Pancreas (tissue), 10 donors: ENCODE measurements at regions not wholly inside any gene's neighbourhood (a gene's known extent, or its start where the extent isn't known, plus 50 kb on each side); places are given as distances from the start of the nearest gene placed in this dataset.
"Not testable (repeated sequence)": the region's sequence is repeated elsewhere in the genome, so short reads cannot be mapped to it uniquely, and the experiment has no call there.

ENCODE experiments used
- ATAC-seq, 4 donors: fragments of 200-7000 bp; cut with Tn5 transposase; one replicate each; pipeline versions ENCODE4 v1.8.0 to v1.9.1; 2020; ENCODE audit warnings: mild to moderate bottlenecking in 4 of 4, moderate library complexity in 4 of 4
- DNase-seq, 6 donors: peaks; one replicate each; pipeline ENCODE4 v3.0.0-alpha.2; 2020
- FAIRE-seq: peaks from 2 replicates; lab custom pipeline; 2012; peaks lifted over from hg19 to GRCh38; lab: Jason Lieb, UNC
- H3K27ac ChIP-seq, 4 donors: fragments of 200-600 bp; sonication (generic); 1 replicate in 3 of 4; 2 replicates in 1 of 4; pipeline versions ENCODE4 v1.5.0 to v1.8.0; 2020
- H3K27me3 ChIP-seq, 4 donors: fragments of 200-600 bp; one replicate each; pipeline ENCODE4 v1.8.0; 2021
- H3K36me3 ChIP-seq, 3 donors: fragments of 200-600 bp; sonication (generic) in 1 of 3; one replicate each; pipeline versions ENCODE4 v1.5.0 to v1.8.0; 2020 to 2021
- H3K4me1 ChIP-seq, 3 donors: fragments of 200-600 bp; one replicate each; pipeline ENCODE4 v1.8.0; 2021
- H3K4me3 ChIP-seq, 4 donors: fragments of 200-600 bp; sonication (generic) in 2 of 4; one replicate each; pipeline versions ENCODE4 v1.5.0 to v1.8.0; 2020 to 2021
- H3K9me3 ChIP-seq, 4 donors: fragments of 200-600 bp; one replicate each; pipeline ENCODE4 v1.8.0; 2021
- WGBS, 2 donors: extraction: QIAGEN DNeasy Blood & Tissue Kit; methylation state at CpG; one replicate each; pipeline ENCODE4 v1.1.7; 2013; 5-methylcytosine and 5-hydroxymethylcytosine counted together
- intact Hi-C, 3 donors: fragments of 100-400 bp; cut with DNase I; formaldehyde crosslinking; loops; one replicate each; pipeline versions ENCODE4 v1.11.1 to v1.14.2; 2022
- TF ChIP-seq, protein P1 (sequence below), 4 donors: fragments of 200-600 bp; sonication (generic) in 3 of 4; IDR thresholded peaks; one replicate each; pipeline versions ENCODE4 v1.5.0 to v1.8.0; 2021; ENCODE audit warnings: antibody characterized with exemption in 4 of 4
- donor health status: healthy with polysubstance abuse.
- donor health status: DM: no; HTN: no; CAD: no; lungs with moderate emphysema.
- donor health status: DM: no; HTN: no; CAD: no.
- donor health status: control.
- donor health status: control.
- donor health status: Bipolar disorder and iron deficiency.
- donor health status: DM: yes; HTN: yes; CAD: no.
- donor health status: DM: no; HTN: no; CAD: no.
- donor health status: DM: no; HTN: no; CAD: no.
- donor health status: DM: yes; HTN: yes; CAD: no.

DNA sequence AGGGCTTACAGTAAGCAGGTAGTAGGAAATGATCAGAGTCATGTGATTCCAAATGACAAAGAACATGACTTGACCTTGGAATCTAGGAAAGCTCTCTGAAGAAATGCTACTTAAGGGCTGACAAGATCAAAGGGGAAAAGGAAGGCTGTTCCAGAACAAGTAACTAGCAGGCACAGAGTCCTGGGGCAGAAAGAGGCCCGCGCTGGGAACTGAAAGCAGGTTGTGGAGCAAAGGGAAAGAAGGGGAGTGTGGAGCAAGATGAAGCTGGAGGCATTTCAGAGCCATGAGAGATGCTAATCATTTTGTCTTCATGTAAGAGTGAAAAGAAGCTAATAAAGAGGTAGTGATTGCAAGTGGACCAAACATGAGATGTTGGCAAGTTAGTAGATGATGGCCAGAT is 397.5 kb downstream of the DTWD2 start:
- Histone ChIP-seq H3K36me3 (no peaks in the 10 kb centered on the region), H3K9me3 (no peaks in the 10 kb centered on the region), H3K27me3 (no peaks in the 10 kb centered on the region), H3K27ac (no peak overlapping the region), H3K4me1 (no peaks in the 10 kb centered on the region), H3K4me3 (no peak overlapping the region)
- ATAC-seq (no peak), DNase-seq (no peak), FAIRE-seq (no peak)
- TF ChIP-seq, protein P1, sequence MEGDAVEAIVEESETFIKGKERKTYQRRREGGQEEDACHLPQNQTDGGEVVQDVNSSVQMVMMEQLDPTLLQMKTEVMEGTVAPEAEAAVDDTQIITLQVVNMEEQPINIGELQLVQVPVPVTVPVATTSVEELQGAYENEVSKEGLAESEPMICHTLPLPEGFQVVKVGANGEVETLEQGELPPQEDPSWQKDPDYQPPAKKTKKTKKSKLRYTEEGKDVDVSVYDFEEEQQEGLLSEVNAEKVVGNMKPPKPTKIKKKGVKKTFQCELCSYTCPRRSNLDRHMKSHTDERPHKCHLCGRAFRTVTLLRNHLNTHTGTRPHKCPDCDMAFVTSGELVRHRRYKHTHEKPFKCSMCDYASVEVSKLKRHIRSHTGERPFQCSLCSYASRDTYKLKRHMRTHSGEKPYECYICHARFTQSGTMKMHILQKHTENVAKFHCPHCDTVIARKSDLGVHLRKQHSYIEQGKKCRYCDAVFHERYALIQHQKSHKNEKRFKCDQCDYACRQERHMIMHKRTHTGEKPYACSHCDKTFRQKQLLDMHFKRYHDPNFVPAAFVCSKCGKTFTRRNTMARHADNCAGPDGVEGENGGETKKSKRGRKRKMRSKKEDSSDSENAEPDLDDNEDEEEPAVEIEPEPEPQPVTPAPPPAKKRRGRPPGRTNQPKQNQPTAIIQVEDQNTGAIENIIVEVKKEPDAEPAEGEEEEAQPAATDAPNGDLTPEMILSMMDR (IDR thresholded peaks at IDR 0.05), result no peak
- 93 to 94% methylated on average over 2 of the region's 2 CpGs for WGBS, 2 donors
- intact Hi-C loops, result no loop called here

DNA sequence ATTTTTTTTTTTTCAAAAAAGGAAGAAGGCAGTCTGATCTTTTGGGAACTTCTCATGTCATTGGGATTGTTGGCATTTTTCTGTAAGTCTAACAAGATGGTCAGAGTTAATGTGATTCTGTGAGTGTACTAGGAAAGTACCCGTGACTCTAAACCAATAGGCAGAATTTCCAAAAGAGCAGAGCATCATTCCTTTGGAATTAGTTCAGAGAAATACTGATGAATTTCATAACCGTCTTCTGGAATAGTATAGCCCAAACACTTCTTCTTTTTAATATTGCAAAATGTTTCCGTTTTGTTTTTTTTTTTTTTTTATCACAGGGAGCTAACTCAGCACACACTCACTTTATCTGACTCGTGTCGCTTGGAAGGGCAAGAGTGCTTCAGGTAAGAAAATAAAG is 407.4 kb downstream of the DTWD2 start:
- WGBS, 2 donors, result 71 to 73% methylated on average over 5 of the region's 5 CpGs
- Histone ChIP-seq H3K27ac (no peak overlapping the region), H3K27me3 (no peaks in the 10 kb centered on the region), H3K9me3 (no peaks in the 10 kb centered on the region), H3K4me1 (no peaks in the 10 kb centered on the region), H3K4me3 (no peak overlapping the region), H3K36me3 (no peaks in the 10 kb centered on the region)
- TF ChIP-seq, protein P1 (IDR thresholded peaks at IDR 0.05), result no peak
- DNase-seq (no peak), FAIRE-seq (no peak), ATAC-seq (no peak)
- intact Hi-C loops, result no loop called here

DNA sequence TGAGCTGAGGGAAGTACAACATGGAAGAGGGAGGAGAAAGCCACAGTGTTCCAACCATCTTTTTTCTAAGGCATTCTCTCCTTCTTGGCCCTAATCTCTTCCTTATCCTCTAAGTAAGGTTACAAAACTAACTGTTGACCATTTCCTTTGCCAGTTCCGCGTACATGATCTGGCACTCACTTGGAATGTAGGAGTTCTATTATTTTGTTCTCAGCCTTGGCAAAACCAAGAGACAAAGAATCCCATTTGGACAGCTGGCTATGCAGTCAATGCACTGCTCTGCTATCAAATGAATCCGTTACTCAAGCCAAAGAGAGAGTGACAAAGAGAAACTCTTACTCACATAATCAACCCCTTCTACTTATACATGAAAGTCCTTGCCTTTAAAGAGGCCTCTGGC is 410.3 kb downstream of the DTWD2 start:
- no peak for FAIRE-seq
- no peak for DNase-seq
- intact Hi-C loops, result no loop called here
- Histone ChIP-seq H3K4me3 (no peak overlapping the region), H3K4me1 (no peaks in the 10 kb centered on the region), H3K36me3 (no peaks in the 10 kb centered on the region), H3K27ac (no peak overlapping the region), H3K27me3 (no peaks in the 10 kb centered on the region), H3K9me3 (no peaks in the 10 kb centered on the region)
- no peak for ATAC-seq
- WGBS, 2 donors, result 37 to 42% methylated on average over 3 of the region's 3 CpGs
- TF ChIP-seq, protein P1 (IDR thresholded peaks at IDR 0.05), result no peak

- Histone ChIP-seq H3K36me3 (no peaks in the 10 kb centered on the region), H3K27me3 (no peaks in the 10 kb centered on the region), H3K4me1 (no peaks in the 10 kb centered on the region), H3K9me3 (no peaks in the 10 kb centered on the region), H3K27ac (no peak overlapping the region), H3K4me3 (no peak overlapping the region)
- no peak for DNase-seq
- intact Hi-C loops, result no loop called here
- 58 to 81% methylated on average over 1 of the region's 1 CpG for WGBS, 2 donors
- TF ChIP-seq, protein P1 (IDR thresholded peaks at IDR 0.05), result no peak
- FAIRE-seq, result no peak
- no peak for ATAC-seq
Observed at GRCh38 chr5:118577621-118578020, 410.7 kb downstream of the DTWD2 start.

GRCh38 chr5:118570276-118570675 is 418.1 kb downstream of the DTWD2 start:
- FAIRE-seq, intact Hi-C loops, H3K27ac ChIP-seq, H3K27me3 ChIP-seq, H3K9me3 ChIP-seq, H3K4me3 ChIP-seq, DNase-seq, ATAC-seq, H3K36me3 ChIP-seq, H3K4me1 ChIP-seq: not testable (repeated sequence)
- WGBS, 2 donors, result 76 to 93% methylated on average over 2 of the region's 2 CpGs

- H3K4me1 ChIP-seq, FAIRE-seq, H3K36me3 ChIP-seq, H3K4me3 ChIP-seq, ATAC-seq, H3K9me3 ChIP-seq, H3K27me3 ChIP-seq, DNase-seq, H3K27ac ChIP-seq, intact Hi-C loops: not testable (repeated sequence)
- 91 to 100% methylated on average over 1 of the region's 1 CpG for WGBS, 2 donors
Observed at GRCh38 chr5:118569596-118569995, 418.8 kb downstream of the DTWD2 start.
